ENCODE measurements at regions not wholly inside any gene's neighbourhood (a gene's known extent, or its start where the extent isn't known, plus 50 kb on each side); places are given as distances from the start of the nearest gene placed in this dataset.
A peak's percentile ranks its signal among the peaks of the same experiment; 100 is the strongest.

- DNase-seq (ENCODE audit: low read depth), result no peak
Observed at GRCh38 chr2:206368484-206368883, 74.8 kb upstream of the ADAM23 start.

GRCh38 chr2:206368933-206369569 lies 74.3 kb upstream of the ADAM23 start:
- DNase-seq (ENCODE audit: low read depth), result no peak

- DNase-seq (ENCODE audit: low read depth), result no peak
Observed at GRCh38 chr2:206375956-206376355, 67.4 kb upstream of the ADAM23 start.

- DNase-seq (ENCODE audit: low read depth), result no peak
Observed at GRCh38 chr2:206378835-206379234, 64.5 kb upstream of the ADAM23 start.

- DNase-seq (ENCODE audit: low read depth), result no peak
Observed at GRCh38 chr2:206379266-206379665, 64.1 kb upstream of the ADAM23 start.

GRCh38 chr2:206379886-206380285 lies 63.4 kb upstream of the ADAM23 start:
- no peak for DNase-seq (ENCODE audit: low read depth)

- DNase-seq (ENCODE audit: low read depth), result no peak
Observed at GRCh38 chr2:206381881-206382280, 61.5 kb upstream of the ADAM23 start.

- no peak for DNase-seq (ENCODE audit: low read depth)
Observed at GRCh38 chr2:206383669-206384068, 59.7 kb upstream of the ADAM23 start.

GRCh38 chr2:206387808-206388207 lies 55.5 kb upstream of the ADAM23 start:
- no peak for DNase-seq (ENCODE audit: low read depth)

- DNase-seq (ENCODE audit: low read depth), result no peak
Observed at GRCh38 chr2:206388698-206389097, 54.6 kb upstream of the ADAM23 start.

GRCh38 chr2:206389164-206389563 lies 54.2 kb upstream of the ADAM23 start:
- DNase-seq (ENCODE audit: low read depth), result no peak

GRCh38 chr2:206390181-206390580 lies 53.2 kb upstream of the ADAM23 start:
- DNase-seq (ENCODE audit: low read depth), result no peak

- peak; percentile 45 for DNase-seq (ENCODE audit: low read depth)
Observed at GRCh38 chr2:206392118-206392517, 51.2 kb upstream of the ADAM23 start.
